Adrenal gland (tissue), 5 donors: ENCODE measurements at regions not wholly inside any gene's neighbourhood (a gene's known extent, or its start where the extent isn't known, plus 50 kb on each side); places are given as distances from the start of the nearest gene placed in this dataset.

Source experiments
- POLR2A ChIP-seq, 2 donors: fragments of 450-650 bp; IDR thresholded peaks; one replicate each; pipeline ENCODE4 v1.6.1; 2017; ENCODE audit warnings: antibody characterized with exemption in 2 of 2, mild to moderate bottlenecking in 2 of 2, moderate library complexity in 1 of 2
- TF ChIP-seq, protein P1 (sequence below), 6 experiments: fragments of 450-650 bp in 4 of 6; fragments of 200-600 bp in 2 of 6; sonication (generic) in 1 of 6; IDR thresholded peaks; 1 replicate in 5 of 6; 2 replicates in 1 of 6; pipeline versions ENCODE4 v1.5.1 to v1.8.0; 2016 to 2021; ENCODE audit warnings: antibody characterized with exemption in 6 of 6, mild to moderate bottlenecking in 2 of 6, moderate library complexity in 1 of 6
- donor health status: DM: no; HTN: no; CAD: no.

DNA sequence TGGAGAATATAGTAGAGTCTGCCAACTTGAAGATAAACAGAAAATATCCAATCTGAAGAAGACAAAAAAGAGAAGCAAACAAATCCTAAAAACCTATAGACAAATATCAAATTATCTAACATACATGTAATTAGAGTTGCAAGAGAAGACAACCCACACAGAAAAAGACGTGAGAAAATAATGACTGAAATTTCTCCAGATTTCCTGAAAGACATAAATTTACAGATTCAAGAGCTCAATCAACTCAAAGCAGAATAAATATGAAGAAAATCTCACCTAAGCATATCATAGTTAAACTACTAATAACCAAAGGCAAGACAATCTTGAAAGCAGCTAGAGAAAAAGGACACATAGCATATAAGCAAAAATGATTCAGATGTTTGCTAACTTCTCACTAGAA, 261.2 kb upstream of the NFIA start:
- TF ChIP-seq, protein P1, sequence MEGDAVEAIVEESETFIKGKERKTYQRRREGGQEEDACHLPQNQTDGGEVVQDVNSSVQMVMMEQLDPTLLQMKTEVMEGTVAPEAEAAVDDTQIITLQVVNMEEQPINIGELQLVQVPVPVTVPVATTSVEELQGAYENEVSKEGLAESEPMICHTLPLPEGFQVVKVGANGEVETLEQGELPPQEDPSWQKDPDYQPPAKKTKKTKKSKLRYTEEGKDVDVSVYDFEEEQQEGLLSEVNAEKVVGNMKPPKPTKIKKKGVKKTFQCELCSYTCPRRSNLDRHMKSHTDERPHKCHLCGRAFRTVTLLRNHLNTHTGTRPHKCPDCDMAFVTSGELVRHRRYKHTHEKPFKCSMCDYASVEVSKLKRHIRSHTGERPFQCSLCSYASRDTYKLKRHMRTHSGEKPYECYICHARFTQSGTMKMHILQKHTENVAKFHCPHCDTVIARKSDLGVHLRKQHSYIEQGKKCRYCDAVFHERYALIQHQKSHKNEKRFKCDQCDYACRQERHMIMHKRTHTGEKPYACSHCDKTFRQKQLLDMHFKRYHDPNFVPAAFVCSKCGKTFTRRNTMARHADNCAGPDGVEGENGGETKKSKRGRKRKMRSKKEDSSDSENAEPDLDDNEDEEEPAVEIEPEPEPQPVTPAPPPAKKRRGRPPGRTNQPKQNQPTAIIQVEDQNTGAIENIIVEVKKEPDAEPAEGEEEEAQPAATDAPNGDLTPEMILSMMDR (IDR thresholded peaks at IDR 0.05) = no peak
- TF ChIP-seq POLR2A (IDR thresholded peaks at IDR 0.05) = no peak
